ENCODE measurements at regions not wholly inside any gene's neighbourhood (a gene's known extent, or its start where the extent isn't known, plus 50 kb on each side); places are given as distances from the start of the nearest gene placed in this dataset.

- ATAC-seq (no peak), DNase-seq (ENCODE audit: low spot score) (no peak)
These were observed 781.9 kb upstream of the ID2 start for GRCh38 chr2:7899923-7900322.

DNA sequence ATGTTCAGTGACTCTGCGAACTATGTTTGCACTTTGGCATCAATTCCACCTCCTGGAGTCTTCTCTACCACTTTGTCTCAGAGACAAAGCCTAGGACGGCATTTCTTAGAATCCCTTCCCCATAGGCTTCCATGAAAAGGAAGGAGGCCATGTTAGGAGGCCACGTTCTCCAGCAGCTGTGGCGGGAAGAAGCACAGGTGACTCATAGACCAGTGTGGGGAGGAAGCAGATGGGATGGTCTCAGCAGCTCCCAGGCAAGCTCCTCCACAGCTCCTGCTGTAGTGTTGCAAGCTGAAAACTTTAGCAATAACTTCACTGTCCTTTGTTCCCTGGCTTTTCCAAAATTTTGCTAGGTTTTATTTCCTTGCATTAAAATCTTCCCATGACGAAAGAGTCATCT lies 781.3 kb upstream of the ID2 start:
- DNase-seq (ENCODE audit: low spot score) (no peak), ATAC-seq (no peak)

DNA sequence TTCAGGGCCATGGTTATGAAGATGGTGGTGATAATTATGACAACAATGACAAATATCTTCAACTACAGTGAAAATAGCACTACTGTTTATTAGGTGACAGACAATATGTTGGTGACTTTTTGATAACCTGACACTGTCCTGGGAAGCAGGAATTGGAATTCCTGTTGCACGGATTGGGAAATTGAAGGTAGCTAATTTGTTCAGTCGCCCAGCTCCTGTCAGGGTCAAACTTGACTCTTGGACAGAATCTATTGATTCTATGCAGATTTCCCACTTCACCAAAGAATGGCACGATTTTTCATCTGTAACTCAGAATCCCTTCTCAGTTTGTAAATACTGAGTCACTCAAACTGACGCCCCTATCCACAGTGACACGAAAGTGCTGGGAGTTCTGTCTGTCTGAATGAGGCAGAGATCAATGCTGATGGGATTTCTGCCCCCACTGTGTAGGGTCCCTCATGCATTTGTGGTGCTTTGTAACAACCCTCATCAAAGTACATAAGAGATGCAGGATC lies 779.5 kb upstream of the ID2 start:
- DNase-seq (ENCODE audit: low spot score) (no peak), ATAC-seq (no peak)

DNA sequence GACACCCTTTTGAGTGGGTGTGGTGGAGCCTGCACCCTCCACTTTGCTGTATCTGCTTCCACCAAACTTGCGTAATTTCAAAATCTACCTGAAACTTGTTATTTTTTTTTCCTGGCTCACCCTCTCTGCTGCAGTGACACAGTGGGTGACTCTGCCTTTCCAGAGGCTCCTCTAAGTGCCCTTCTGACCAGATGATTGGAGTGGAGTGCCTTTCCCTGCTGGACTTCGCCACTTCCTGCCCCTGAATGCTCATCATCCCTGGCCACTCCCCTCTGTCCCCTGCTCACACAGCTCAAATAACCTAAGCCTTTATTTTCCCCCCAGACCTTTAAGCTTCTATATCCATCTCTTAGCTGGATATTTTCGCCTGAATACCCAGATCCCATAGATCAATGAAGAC lies 777.5 kb upstream of the ID2 start:
- DNase-seq (ENCODE audit: low spot score), result no peak
- ATAC-seq, result no peak

DNA sequence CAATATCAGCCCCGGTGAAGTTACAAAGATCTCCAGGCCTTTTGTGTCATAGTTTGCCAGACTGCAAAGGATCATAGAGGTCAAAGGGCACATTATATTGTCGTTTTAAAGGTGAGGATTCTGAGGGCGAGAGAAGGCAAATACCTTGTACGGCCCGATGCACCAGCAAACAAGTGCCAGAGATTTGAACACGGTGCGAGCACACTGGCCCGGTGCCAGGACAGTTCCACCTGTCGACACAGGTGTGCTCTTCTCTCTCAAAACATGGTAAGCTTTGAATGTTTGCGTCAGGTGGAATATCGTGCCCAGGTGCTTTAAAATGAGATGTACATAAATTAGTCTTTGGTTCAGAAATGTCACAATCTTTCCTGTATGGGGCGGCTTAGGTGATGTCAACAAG lies 776.1 kb upstream of the ID2 start:
- ATAC-seq, result no peak
- DNase-seq (ENCODE audit: low spot score), result no peak

DNA sequence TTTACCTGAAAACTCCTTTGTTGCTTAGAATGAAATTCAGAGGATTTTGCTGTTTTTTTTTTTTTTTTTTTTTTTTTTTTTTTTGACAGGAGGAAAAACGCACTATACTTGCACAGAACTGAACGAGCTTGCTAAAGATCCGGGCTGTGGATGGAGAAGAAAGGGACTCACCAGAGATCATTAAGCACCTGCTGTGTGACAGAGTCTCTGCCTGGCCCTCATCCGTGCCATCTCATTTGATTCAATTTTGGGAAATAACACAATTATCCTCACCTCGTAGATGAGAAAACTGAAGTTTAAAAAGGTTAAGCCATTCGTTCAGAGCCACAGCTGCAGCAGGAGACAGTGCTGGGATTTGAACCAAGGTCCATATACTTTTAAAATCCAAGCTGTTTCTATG lies 775.4 kb upstream of the ID2 start:
- DNase-seq (ENCODE audit: low spot score) (no peak), ATAC-seq (no peak)

DNA sequence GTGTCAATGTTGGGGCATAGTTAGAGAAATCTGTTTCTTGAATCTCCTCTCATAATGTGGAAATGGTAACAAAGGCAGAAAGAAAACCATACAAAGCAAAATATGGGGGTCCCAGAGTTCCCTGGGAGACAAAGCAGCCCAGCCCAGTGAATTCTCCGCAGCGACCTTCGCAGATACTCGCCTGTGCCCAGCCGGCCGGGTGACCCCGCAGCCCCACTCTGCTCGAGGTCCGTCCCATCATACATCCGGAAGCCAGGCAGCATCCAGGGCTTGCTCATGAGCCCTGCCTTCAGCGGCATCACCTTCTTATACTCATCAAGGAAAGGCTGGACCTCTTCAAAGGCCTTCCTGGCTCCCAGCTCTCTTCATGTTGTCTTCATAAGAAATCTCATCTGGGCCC lies 774.8 kb upstream of the ID2 start:
- DNase-seq (ENCODE audit: low spot score) (no peak), ATAC-seq (no peak)

- DNase-seq (ENCODE audit: low spot score) (no peak), ATAC-seq (no peak)
These were observed 771.1 kb upstream of the ID2 start for GRCh38 chr2:7910752-7911151.

DNA sequence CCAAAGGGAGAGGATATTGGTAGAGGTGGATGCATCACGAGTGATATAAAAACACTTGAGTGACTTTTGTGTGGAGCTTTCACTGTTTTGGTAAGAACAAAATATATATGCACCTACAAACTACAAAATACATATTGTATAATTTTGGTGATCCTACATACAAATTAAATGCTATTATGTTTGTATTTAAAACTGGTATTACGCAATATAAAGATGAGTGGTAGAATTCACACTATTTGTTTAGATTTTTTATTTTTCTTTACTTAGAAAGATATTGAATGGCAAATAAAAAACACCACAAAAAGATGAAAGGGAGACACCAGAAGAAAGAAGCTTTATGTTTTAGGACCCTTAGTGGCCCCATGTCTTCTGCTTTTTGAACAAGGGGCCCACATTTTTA lies 770.7 kb upstream of the ID2 start:
- no peak for ATAC-seq
- no peak for DNase-seq (ENCODE audit: low spot score)

DNA sequence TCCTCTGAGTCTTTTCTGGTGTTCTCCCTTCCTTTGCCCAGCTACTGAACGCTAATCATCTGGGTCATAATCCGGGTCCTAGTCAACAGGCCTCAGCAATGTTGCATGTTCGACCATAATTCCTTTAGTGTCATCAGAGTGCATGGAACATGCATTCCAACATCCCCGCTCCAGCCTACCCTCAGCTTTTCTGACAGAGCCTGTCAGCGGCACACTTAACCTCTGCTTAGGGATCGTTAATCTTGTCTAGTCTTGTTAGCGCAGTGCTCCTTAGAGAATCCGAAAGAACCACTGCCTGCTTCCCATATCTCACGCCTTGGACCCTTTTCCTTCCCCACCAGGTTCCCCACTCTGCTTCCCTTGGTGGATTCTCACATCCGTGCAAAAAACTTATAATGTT lies 767.9 kb upstream of the ID2 start:
- no peak for DNase-seq (ENCODE audit: low spot score)
- no peak for ATAC-seq

DNA sequence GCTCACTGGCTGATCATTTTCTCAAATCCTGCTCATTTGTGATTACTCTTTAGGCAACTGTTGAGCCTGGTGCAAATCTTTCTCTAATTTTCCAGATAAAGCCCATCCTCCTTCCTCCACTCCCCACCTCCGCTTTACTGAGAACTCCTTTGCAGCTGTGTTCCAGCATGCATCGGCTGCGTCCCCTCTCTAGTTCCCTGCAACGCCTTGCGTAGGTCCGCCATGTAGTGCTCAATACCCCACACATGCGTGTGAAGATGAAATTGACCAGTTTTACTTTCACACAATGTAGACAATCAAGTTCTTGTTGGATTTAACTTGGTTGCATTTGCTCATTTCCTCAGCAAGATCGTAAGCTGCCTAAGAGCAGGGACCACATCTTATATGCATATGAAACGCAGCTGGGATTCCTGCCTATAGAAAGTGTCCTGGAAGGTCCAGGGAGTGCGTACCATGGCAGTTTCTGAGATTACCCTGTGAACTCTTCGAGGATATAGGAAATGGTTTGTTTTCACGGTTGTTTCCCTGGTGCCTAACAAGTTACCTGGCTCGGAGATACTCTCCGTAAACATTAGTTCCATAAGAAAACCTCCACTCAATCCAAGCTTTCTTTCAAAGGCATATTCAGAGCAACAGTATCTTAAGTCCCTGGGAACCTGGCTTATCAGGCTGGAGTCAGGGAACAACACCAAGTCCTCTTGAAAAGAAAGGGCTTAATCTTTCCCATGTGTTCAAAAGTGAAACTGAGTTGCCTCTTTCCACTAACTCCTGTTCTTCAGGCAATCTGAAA lies 766.4 kb upstream of the ID2 start:
- ATAC-seq, result no peak
- DNase-seq (ENCODE audit: low spot score), result no peak

DNA sequence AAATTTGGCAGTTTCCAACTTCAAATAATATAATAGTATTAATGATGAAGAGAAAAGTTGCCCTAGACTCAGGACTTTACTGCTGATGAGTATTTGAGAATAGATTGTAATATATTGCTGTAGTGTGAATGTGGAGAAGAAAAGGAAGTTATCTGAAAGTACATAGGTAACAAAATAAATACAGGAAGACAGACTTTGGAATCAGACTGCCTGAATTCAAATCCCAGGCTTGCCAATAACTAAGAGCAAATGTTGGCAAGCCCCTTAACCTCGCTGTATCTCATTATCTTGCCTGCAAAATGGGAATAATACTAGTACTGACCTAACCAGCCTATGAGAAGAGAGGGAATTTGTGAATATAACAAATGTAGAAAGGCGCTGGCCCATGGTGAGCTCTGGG lies 765.2 kb upstream of the ID2 start:
- ATAC-seq (no peak), DNase-seq (ENCODE audit: low spot score) (no peak)

DNA sequence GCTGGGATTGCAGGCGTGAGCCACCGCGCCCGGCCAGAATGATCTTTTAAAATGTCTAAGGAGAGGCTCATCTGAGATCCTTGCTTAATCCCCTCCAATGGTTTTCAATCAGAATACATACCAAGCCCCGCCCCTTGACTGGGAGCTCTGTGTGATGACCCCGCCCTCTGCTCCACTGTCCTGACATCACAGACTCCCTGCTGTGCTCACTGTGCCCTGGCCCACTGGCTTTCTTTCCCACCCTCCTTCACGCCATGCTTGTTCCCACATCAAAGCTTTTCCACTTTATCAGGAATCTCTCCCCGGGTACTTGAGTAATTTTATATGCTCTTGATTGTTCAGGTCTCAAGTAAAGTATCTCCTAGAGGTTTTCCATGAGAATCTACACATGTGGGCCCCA lies 762.3 kb upstream of the ID2 start:
- DNase-seq (ENCODE audit: low spot score), result no peak
- no peak for ATAC-seq

- ATAC-seq (no peak), DNase-seq (ENCODE audit: low spot score) (no peak)
These were observed 757.7 kb upstream of the ID2 start for GRCh38 chr2:7924023-7924762.

- ATAC-seq (no peak), DNase-seq (ENCODE audit: low spot score) (no peak)
These were observed 756.4 kb upstream of the ID2 start for GRCh38 chr2:7925506-7925905.

DNA sequence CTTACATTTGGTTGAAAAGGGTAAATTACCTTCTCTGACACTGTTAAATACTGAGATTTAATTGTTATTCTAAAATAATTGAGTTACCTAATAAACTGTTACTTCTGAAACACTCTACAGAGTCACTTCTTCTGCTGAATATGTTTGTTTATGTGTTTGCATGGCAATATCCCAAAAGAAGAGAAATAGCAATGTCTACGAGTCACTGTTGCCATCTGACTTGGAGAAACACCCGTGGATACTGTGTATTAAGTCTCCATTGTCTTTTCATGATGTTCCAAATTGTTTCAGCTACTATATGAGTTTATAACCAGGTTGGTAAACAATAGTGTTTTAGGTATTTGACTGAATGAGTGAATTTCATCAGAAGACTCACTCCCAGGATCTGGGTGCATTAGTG lies 754.2 kb upstream of the ID2 start:
- DNase-seq (ENCODE audit: low spot score) (no peak), ATAC-seq (no peak)

GRCh38 chr2:7929281-7929680 lies 752.6 kb upstream of the ID2 start:
- DNase-seq (ENCODE audit: low spot score), result no peak
- no peak for ATAC-seq

GRCh38 chr2:7930800-7931635 lies 750.8 kb upstream of the ID2 start:
- ATAC-seq (no peak), DNase-seq (ENCODE audit: low spot score) (no peak)

DNA sequence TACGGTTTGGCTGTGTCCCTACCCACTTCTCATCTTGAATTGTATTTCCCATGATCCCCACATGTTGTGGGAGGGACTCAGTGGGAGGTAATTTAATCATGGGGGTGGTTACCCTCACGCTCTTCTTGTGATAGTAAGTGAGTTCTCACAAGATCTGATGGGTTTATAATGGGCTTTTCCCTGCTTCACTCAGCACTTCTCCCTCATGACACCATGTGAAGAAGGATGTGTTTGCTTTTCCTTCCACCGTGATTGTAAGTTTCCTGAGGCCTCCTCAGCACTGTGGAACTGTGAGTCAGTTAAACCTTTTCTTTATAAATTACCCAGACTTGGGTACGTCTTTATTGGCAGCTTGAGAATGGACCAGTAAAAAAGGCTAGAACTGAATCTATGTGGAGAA lies 750.0 kb upstream of the ID2 start:
- DNase-seq (ENCODE audit: low spot score) (no peak), ATAC-seq (no peak)

GRCh38 chr2:7933672-7934071 lies 748.2 kb upstream of the ID2 start:
- no peak for ATAC-seq
- DNase-seq (ENCODE audit: low spot score), result no peak

DNA sequence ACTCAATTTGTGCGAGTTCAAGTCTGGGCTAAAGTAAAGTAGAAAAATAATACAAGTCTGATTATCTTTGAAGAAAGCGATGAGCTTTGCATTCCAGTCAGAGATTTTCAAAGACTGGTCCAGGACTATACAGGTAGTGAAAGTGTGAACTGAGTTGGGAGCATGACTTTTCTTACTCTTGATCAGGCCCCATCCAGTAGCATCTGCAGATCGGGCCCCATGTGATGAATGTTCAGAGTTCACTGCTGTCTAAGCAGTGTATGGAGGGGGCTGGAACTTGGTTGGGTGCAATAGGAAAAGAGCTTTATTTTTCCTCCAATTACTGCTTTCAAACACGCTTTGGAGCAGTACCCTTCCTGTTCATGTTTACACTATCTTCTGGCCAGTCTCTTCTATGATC lies 747.4 kb upstream of the ID2 start:
- ATAC-seq (no peak), DNase-seq (ENCODE audit: low spot score) (no peak)

- DNase-seq (ENCODE audit: low spot score) (no peak), ATAC-seq (no peak)
These were observed 744.8 kb upstream of the ID2 start for GRCh38 chr2:7937082-7937481.
